Cardiac muscle cell (in vitro differentiated cells and primary cell): ENCODE measurements at regions not wholly inside any gene's neighbourhood (a gene's known extent, or its start where the extent isn't known, plus 50 kb on each side); places are given as distances from the start of the nearest gene placed in this dataset.
A peak's percentile ranks its signal among the peaks of the same experiment; 100 is the strongest.

Source experiments
- DNase-seq, 2 donors: peaks; one replicate each; pipeline versions ENCODE4 v3.0.0 to v3.0.0-alpha.2; 2010 to 2017; ENCODE audit warnings: low read depth in 1 of 2, low spot score in 1 of 2
- H3K27ac ChIP-seq: fragments of 200-600 bp; sonication (generic); 2 replicates; pipeline ENCODE4 v1.5.1; 2016
- H3K27me3 ChIP-seq: fragments of 200-600 bp; sonication (generic); 2 replicates; pipeline ENCODE4 v1.6.0; 2016; ENCODE audit warnings: control low read depth
- H3K36me3 ChIP-seq: fragments of 200-600 bp; sonication (generic); 2 replicates; pipeline ENCODE4 v1.5.1; 2016; ENCODE audit warnings: control low read depth
- H3K4me1 ChIP-seq: fragments of 200-600 bp; sonication (generic); 2 replicates; pipeline ENCODE4 v1.8.1; 2017; ENCODE audit warnings: low read depth, mild to moderate bottlenecking, mixed run types
- H3K4me3 ChIP-seq: fragments of 200-600 bp; sonication (generic); 2 replicates; pipeline ENCODE4 v1.5.1; 2016; ENCODE audit warnings: mild to moderate bottlenecking
- H3K9me3 ChIP-seq: fragments of 200-600 bp; sonication (generic); 2 replicates; pipeline ENCODE4 v1.5.1; 2017; ENCODE audit warnings: low read depth, mild to moderate bottlenecking, control low read depth
- CTCF ChIP-seq: IDR thresholded peaks from 2 replicates; pipeline ENCODE4 v1.5.1; 2012; ENCODE audit warnings: low read depth, mild to moderate bottlenecking, low read length

GRCh38 chrX:455199-455598 is 68.5 kb upstream of the PPP2R3B start:
- no peak overlapping the region for H3K27ac ChIP-seq
- DNase-seq, result no peak
- H3K36me3 ChIP-seq, result no peaks in the 10 kb centered on the region
- H3K27me3 ChIP-seq, result no peaks in the 10 kb centered on the region
- TF ChIP-seq CTCF, result no peak
- H3K9me3 ChIP-seq, result no peaks in the 10 kb centered on the region
- H3K4me3 ChIP-seq, result no peak overlapping the region
- no peaks in the 10 kb centered on the region for H3K4me1 ChIP-seq

GRCh38 chrX:455673-456072 is 69.0 kb upstream of the PPP2R3B start:
- no peak for DNase-seq
- no peaks in the 10 kb centered on the region for H3K4me1 ChIP-seq
- no peaks in the 10 kb centered on the region for H3K9me3 ChIP-seq
- H3K27ac ChIP-seq, result no peak overlapping the region
- H3K4me3 ChIP-seq, result no peak overlapping the region
- TF ChIP-seq CTCF, result no peak
- no peaks in the 10 kb centered on the region for H3K27me3 ChIP-seq
- H3K36me3 ChIP-seq, result no peaks in the 10 kb centered on the region

- Histone ChIP-seq H3K27me3 (no peaks in the 10 kb centered on the region), H3K27ac (no peak overlapping the region), H3K4me3 (no peak overlapping the region), H3K9me3 (no peaks in the 10 kb centered on the region), H3K36me3 (no peaks in the 10 kb centered on the region), H3K4me1 (no peaks in the 10 kb centered on the region)
- no peak for DNase-seq
- no peak for TF ChIP-seq CTCF
Observed at GRCh38 chrX:456146-456545, 69.4 kb upstream of the PPP2R3B start.

- peak in 1 of 2 donors; percentile 7 for DNase-seq
- Histone ChIP-seq H3K36me3 (no peaks in the 10 kb centered on the region), H3K4me3 (no peak overlapping the region), H3K27ac (no peak overlapping the region), H3K4me1 (no peaks in the 10 kb centered on the region), H3K27me3 (no peaks in the 10 kb centered on the region), H3K9me3 (no peaks in the 10 kb centered on the region)
- no peak for TF ChIP-seq CTCF
Observed at GRCh38 chrX:456551-457291, 70.0 kb upstream of the PPP2R3B start.

- no peak overlapping the region for H3K27ac ChIP-seq
- no peaks in the 10 kb centered on the region for H3K4me1 ChIP-seq
- DNase-seq, result no peak
- H3K9me3 ChIP-seq, result no peaks in the 10 kb centered on the region
- H3K27me3 ChIP-seq, result no peaks in the 10 kb centered on the region
- H3K4me3 ChIP-seq, result no peak overlapping the region
- no peaks in the 10 kb centered on the region for H3K36me3 ChIP-seq
- no peak for TF ChIP-seq CTCF
Observed at GRCh38 chrX:457292-457679, 70.6 kb upstream of the PPP2R3B start.

GRCh38 chrX:458631-459061 is 71.9 kb upstream of the PPP2R3B start:
- no peaks in the 10 kb centered on the region for H3K4me1 ChIP-seq
- no peak overlapping the region for H3K4me3 ChIP-seq
- TF ChIP-seq CTCF, result no peak
- no peak overlapping the region for H3K27ac ChIP-seq
- no peaks in the 10 kb centered on the region for H3K27me3 ChIP-seq
- DNase-seq, result no peak
- H3K36me3 ChIP-seq, result no peaks in the 10 kb centered on the region
- no peaks in the 10 kb centered on the region for H3K9me3 ChIP-seq
